SKM-1 treated with dmso at 0.1 percent for 144 hours (cell line): ENCODE measurements at regions not wholly inside any gene's neighbourhood (a gene's known extent, or its start where the extent isn't known, plus 50 kb on each side); places are given as distances from the start of the nearest gene placed in this dataset.

Source experiments
- DNase-seq: peaks from one replicate; lab custom pipeline; 2025; ENCODE audit not compliant: unreplicated experiment; lab: John Stamatoyannopoulos, UW

DNA sequence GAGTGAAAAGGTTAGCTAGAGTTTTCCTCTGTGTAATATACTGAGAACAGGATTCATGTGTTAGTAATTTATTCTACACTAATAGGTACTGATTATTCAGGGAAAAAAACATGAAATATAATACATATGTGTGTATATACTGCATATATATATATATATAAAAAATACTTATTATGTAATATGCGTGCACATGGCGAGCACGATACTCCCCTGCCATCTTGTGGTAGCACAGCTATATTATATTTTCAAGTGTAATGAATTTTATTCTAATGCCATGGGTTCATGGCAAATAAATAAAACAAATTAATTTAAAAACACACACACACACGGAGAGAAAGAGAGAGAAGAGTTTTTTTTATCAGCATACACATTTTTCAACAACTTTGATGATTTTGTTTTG is 460.6 kb downstream of the KCNJ2 start:
- no peak for DNase-seq

DNA sequence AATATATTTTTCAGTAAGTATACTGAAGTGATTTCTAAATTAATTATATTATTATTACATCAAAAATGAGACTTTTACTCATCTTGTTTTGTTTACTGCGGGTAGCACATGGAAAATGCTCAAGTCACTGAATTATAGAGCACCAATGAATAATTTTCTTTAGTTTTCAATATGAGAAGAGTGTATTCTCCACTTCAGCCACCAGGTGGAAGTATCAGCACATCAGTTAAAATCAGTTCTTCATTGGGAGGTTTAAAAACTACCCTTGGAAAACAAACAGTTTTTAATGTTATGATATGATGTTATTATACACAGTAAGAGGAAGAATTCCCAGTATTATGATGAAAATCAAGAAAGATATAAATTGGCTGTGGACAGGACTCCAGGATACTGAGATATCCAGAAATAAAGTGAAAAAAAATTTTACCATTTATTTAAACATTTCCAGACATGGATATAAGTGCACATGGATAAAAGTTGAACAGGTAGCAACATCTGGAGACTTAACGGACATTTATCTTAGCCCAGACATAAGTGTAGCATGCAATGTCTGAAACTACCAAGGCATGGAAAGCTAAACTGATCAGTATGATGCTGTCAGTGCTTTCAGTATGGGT is 467.3 kb downstream of the KCNJ2 start:
- peak; percentile 37 for DNase-seq

DNA sequence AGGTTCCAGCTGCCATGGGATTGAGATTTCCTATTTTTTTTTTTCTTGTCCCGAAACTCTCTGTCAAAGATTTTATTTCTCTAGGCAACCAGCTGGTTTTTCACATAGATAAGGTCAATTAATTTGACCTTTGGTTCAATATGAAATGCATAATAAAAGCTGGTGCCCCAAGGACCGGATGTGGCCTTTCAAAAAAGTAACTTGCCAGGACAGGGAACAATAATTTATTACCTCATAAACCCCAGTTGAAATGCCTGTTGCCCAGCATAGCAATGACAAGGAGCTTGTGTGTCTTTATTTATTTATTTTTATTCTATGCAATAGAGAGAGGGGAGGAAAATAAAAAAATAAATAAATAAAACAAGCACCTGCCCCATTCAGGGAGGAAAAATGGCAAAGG is 472.7 kb downstream of the KCNJ2 start:
- DNase-seq: no peak

- no peak for DNase-seq
These were observed 474.8 kb downstream of the KCNJ2 start for GRCh38 chr17:70644096-70644495.

DNA sequence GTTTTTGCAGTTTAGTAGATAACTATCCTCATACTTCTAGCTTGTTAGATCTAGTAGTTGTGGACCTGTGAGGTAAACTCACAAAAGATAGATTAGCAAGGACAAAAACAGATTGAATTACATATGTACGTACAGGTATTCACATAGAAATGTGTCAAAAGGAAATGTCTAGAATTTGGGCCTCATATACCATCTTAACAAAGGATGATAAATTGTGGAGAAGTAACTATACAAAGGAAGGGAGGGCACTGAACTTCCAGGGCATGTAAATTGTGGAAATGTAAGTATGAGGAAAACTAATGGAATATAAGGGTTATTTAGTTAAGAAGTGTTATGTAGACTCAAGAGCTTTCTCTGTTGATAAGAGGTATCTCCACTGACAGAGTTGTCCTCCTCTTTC is 477.3 kb downstream of the KCNJ2 start:
- no peak for DNase-seq

DNA sequence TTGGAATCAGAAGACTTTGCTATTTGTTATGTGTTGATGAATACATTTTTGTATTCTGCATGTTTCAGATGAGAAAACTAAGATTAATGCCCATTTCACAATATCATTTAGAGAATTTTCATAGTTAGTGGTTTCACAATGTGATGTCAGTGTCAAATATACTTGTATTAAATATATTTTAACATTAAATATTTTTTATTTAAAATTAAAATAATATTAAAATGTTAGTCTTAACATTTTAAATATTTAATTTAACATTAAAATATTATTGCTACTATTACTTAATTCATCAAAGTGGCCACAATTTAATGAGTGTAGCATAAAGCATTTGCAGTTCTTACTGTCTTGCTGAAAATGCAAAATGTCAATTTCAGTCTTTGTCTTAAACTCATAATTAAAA is 478.8 kb downstream of the KCNJ2 start:
- DNase-seq: no peak

- no peak for DNase-seq
These were observed 484.5 kb downstream of the KCNJ2 start for GRCh38 chr17:70653850-70654249.

GRCh38 chr17:70654706-70655105 is 485.4 kb downstream of the KCNJ2 start:
- DNase-seq: no peak

DNA sequence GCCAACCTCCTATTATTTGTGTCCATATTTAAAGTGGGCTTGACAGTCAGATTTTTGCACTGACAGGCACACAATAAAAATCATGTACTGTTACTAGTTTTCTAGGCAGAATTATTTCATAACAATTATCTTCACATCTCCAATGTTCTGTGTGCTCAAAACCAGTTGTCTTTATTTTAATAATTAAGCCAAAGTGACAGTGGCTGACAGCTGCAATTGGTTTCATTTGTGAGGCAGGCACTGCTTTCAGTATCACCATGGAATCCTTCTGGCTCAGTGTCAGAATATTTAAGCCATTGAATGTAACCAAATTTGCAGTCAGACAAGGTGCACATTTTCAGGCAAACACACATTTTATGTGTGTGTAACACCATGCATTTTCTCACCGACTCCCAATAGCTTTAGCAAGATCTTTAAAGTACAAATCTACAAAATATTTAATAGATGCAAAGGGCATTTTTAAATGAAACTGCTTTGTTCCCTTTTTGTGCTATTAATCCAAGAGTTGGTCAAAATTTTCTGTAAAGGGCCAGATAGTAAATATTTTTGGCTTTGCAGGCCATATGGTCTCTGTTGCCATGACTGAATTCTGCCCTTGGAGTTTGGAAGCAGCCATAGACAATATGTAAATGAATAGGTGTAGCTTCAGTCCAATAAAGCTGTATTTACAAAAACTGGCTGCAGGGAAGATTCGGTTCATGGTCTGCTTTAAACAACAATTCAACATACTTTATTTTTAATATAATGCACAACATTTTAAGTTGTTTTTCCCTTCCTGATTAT is 486.0 kb downstream of the KCNJ2 start:
- DNase-seq: no peak

DNA sequence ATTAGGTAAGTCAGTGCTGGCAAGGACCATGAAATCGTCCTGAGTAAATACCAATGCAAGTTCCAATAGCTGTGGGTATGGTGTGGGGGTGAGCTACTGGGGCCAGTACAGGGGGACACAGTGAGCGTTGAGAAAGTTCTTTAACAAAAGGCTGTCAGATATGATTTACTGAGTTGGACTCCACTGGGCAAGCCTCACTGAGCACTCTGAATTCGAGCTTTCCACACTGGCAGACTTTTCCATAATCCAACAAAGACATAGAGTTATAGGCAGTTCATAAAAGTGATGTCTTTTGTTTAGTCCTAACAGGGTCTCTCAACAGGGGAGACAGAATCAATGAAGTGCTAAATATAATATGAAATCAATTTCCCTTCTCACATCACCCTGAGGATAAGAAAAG is 489.0 kb downstream of the KCNJ2 start:
- DNase-seq: no peak

GRCh38 chr17:70658840-70659239 is 489.5 kb downstream of the KCNJ2 start:
- DNase-seq: no peak

GRCh38 chr17:70661342-70662222 is 492.2 kb downstream of the KCNJ2 start:
- DNase-seq: no peak

- no peak for DNase-seq
These were observed 499.1 kb downstream of the KCNJ2 start for GRCh38 chr17:70668276-70668937.

DNA sequence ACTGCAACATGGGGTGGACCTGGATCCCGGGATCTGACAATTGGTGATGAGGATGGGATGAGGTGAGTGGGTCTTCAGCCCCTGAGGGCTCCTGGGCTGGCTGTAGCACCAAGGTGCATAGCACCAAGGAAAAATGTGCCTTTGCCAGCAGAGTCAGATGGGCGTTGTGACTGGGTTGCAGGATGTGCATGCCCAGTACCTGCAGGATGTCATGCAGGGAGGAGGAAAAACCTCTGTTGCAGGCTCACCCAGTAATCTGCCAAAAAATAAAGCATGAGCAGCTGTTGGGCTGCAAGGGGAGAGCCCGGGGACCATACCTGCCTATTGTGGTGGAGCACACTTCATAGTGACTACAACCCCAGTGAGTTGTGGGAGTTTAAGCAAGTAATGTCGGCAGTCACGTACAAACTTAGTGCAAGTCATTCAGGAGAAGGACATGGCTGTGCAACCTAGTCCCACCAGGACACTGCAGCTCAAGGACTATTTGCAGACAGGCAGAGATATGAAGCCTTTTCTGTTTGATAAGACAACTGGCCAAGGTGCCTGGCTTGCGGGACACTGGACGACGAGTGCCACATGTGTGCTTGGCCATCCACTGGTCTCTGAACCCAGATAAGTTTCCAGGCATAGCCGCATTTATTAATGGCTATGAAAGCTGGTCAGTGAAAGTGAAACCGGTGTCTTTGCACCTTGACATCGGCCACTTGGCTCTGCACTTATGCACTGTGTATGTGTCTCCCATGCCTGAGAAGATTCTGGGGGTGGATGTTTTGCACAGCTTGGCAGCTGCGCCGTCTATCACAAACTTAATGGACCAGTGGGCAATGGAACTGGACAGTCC is 499.8 kb downstream of the KCNJ2 start:
- no peak for DNase-seq

DNA sequence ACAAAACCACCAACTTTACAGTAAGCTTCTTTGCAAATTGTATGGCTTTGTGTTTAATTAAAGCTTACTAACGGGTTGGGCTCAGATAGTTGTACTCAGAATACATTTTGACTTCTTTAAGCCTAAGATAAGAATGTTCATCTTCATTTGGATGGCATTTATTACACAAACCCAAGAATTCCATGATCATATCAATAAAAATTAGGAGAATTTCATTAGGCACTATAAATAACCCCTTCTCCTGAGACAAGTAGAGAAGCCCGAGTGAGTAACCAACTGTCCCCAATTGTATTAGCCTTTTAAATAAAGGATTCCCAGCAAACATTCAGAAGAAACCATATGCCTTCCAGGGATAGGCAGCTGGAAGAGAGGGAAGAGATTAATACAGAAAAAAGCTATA is 504.7 kb downstream of the KCNJ2 start:
- no peak for DNase-seq

GRCh38 chr17:70675070-70675590 is 505.8 kb downstream of the KCNJ2 start:
- peak; percentile 65 for DNase-seq

DNA sequence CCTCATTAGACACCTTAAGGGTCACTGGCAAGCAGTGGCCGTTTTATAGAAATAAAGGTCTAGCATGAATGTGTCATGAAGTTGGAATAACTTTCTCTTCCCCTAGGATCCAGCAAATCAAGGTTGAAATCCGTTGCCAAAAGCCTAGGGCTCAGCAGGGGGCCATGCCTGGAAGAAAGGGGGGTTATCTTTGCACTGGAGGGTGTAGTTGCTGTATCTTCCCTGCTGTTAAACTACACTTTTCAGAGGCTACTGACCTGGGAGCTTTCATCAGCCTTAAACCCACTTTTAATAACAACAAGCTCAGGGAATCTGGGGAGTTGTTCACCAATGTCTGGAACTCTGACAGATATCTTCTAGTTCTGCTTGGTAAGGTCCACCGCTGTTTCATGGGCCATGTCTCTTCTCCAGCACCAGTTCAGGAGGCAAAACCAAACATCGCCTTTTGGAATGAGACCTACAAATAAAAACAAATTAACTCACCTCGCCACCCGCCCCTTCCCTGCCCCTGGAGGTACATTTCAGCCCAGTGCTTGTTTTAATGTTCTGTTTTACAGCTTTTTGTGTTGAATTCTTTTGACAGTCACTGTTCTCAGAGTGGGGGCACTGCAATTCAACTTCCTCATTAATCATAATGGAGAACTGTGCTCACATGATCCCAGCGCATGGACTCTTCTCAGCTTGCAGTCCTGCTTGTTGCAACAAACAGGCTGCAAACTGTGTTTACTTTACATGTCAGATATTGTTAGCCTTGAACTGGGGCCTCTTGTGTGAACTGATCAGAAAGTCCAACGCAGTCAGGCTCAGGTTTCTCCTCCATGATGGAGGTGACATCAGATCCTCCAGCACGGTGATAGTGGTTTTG is 508.7 kb downstream of the KCNJ2 start:
- DNase-seq: no peak

- DNase-seq: no peak
These were observed 509.6 kb downstream of the KCNJ2 start for GRCh38 chr17:70678889-70679288.

GRCh38 chr17:70683936-70684335 is 514.6 kb downstream of the KCNJ2 start:
- no peak for DNase-seq
